ENCODE measurements at regions not wholly inside any gene's neighbourhood (a gene's known extent, or its start where the extent isn't known, plus 50 kb on each side); places are given as distances from the start of the nearest gene placed in this dataset.

DNA sequence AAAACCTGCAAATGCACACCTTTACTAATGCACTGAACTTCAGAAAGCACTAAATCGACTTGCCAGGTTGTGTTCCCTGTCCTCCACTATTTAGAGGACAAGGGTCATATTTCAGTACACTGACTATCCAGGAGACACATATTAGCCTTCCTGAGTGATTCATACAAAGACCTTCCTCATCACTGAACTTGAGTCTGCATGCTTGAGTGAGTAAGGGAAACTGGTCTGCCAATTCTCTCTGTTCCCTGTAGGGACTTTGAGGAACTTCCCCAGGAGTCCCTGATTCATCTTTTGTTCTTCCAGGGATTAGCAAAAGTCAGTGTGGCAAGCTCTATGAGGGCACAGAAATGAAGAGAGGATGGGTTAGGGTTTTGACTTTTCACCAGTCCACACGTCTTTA, 565.9 kb downstream of the PDCD6IP start:
- DNase-seq (ENCODE audit: low spot score) = no peak

DNA sequence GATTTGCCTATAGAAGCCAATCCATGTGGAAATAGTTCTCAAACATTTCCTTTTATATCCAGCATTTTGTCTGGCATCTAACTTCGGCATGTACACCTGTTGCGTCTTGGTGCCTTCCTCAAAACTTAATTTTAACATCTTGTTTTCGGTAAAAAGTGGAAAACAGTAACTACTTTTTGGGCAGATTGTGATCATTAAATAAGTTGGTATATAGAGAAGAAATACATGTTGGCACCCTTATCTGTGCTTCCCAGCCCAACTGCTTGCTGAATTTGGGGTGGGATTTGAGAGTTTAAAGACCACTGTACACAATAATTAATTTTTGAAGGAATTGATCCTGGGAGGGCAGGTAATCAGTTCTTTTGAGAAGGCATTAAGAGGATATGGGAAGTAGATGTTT, 566.8 kb downstream of the PDCD6IP start:
- DNase-seq (ENCODE audit: low spot score) = no peak

DNA sequence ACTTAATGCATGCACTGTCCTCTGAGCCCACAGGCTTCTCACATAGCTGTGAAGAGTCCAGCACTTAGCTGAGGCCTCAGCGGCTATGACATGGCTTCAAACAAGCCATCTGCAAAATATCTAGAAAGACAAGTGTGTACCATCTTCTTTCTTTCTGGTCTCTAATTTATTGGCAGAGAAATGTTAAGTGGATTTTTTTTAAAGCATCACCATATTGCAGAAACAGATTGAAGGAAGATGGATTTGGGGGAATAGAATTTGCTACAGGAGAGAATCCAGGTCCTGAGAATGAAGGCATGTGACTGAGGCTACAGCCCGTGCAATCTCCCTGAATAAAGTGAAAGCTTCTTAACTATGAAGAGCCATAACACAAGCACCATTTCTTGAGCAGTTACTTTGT, 567.3 kb downstream of the PDCD6IP start:
- no peak for DNase-seq (ENCODE audit: low spot score)

DNA sequence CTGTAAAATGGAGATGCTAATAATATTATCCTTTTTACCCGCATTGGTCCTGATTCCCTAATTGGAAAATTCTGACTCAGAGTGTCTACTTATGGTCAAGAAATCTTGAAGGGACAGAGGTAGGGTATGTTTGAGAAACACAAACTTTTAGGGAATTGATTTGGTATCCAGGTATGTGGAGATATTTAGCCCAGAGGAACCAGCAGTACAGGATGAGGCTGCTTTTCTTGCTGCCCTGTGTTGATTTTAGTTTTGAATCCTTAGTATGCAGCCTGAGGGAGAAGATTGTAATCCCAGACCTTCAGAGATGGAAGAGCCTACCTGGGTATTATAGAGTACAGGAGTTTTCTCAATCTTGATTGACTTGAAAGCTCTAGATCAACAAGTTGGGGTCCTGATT, 569.1 kb downstream of the PDCD6IP start:
- DNase-seq (ENCODE audit: low spot score) = no peak

DNA sequence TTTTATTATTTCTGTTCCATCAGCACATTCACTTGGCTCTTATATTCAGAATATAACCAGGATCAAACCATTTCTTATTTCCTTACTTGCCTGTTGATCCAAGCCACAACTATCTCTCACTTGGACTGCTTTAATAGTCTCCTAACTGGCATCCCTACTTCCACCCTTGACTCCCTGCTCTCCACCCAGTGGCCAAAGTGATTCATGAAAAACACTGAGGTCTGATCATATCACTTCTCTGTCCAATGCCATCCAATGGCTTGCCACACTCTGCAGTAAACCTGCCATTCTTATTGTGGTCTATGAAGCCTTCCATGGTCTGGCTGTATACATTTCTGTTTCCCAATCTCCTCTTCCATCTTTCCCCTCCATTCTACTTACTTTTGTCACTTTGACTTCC, 576.1 kb downstream of the PDCD6IP start:
- no peak for DNase-seq (ENCODE audit: low spot score)

DNA sequence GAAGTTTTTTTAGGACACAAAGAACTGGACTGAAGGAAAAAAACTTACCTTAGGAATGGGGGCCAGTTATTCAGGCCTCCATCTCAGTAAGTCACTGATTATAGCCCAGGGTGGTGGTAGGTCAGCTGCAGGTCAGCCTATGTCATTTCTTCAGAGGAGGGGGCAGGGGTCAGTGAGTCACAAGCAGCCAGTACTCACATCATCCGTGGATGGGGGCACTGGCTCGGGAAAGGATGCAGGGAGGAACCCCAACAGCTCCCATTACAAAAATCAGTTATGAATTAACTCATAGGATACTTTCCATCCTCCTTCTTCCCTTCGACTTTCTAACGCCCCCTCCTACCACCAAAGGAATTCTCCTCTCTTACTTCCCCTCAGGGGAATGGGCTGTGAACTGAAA, 578.3 kb downstream of the PDCD6IP start:
- DNase-seq (ENCODE audit: low spot score) = no peak

DNA sequence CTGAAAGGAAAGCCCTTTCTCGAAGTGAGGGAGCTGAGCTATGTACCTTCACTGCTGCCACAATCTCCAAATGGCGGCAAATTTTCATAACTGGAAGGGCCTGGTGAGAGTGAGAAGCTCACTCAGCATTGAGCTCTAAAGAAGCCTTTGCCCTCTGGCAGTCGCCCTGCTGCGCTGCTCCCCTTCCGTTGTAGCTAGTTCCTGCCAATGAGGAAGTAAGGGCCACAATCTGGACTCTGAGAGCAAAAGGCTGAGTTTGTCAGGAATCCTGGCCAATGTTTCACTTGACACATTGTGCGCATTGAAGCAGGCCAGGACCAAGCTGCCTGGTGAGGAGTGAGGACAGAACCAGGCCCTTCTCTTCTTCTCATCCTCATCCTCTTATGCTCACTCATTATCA, 579.5 kb downstream of the PDCD6IP start:
- no peak for DNase-seq (ENCODE audit: low spot score)

DNA sequence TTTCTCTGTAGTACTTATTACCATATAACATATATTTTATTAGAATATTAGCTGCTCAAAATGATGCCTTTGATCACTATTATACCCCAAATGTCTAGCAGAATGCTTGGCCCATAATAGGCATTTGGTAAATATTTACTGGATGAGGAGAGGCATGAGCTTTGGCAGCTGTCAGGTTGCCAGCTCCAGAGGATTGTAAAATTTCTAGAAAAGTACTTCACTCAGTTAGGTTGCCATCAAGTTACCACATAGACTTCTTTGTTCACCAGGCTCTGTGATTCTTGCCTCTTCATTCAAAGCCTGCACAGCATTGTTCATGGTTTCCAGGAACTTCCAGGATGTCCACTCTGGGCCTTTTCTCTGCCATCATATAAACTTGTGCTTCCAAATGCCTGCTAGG, 582.8 kb downstream of the PDCD6IP start:
- no peak for DNase-seq (ENCODE audit: low spot score)

DNA sequence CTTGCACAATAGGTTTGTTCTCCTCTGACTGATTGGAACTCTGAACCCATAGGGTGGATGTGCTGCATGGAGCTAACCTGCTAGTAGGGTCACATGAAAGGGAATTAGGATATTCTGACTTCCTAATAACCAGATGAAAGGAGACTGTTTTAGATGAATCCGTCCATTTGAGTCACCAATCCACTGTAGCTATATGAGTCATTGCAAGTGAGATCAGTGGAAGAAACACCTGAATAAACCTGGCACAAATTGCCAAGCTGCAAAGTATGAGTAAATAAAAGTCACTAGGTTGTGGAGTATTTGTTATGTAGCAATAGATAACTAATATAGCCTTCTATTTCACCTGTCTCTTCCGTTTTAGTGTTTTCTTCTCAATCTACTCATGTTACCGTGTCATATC, 584.4 kb downstream of the PDCD6IP start:
- no peak for DNase-seq (ENCODE audit: low spot score)

DNA sequence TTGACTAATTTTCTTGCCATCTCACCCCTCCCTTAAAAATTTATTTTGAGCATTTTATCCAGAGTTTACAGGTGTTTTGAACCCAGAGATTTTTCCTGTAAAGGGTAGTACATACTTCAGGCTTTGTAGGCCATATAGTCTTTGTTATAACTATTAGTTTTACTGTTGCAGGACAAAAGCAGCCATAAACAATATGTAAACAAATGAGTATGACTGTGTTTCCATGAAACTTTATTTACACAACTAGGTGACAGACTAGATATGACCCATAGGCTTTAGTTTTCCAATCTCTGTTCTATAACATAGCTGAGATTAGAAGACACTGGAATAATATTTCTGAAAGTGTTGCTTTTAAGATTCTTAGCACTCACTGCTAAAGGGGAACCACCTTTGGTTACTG, 587.9 kb downstream of the PDCD6IP start:
- DNase-seq (ENCODE audit: low spot score) = no peak

DNA sequence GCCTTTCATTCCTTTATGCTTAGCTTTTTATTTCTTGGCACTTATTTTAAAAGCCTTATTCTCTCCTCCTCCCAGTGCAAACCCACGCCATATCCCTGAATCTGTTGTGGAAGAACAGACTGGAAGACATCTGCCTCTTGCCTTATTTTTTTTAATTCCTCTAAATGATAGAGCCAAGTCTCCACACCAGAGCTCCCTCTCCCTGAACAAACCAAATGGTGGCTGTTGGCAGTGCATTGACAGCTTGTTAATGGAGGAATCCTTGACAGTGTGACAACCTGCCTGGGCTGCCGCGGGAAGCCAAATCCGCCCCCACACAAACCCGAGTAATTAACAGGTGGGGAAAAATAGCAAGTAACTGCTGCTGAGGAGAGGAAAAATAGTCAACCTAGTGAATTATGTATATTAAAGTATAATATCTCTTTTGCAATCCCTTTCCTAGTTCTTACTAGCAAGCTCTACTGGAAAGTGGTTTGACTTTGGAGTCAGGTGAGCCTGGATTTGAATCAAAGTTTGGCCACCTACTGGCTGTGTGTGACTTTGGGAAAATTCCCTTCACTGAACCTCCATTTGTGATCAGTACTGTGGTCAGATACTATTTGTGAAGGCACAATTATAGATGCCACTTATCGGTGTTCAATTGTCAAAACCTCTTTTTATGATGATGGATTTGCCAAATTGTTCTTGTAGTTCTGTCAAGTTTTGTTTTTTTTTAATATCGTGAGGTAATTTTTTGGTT, 589.6 kb downstream of the PDCD6IP start:
- no peak for DNase-seq (ENCODE audit: low spot score)

DNA sequence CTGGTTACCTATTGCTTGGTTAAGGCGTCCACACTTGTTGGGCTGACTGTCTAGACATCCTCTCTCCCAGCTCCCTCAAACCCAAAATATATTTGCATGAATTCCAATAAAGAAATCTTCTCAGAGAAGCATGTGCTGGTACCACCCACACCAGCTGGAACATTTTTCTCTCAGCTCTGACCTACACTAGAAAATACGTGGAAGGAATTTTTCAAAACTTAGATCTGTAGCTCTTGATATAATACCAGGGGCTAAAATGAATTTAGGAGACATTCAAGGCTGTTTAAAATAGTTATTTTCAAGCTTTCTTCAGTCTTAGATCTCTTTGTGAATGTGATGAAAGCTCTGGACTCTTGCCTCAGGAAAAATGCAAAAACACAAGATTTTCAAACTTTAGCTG, 590.4 kb downstream of the PDCD6IP start:
- no peak for DNase-seq (ENCODE audit: low spot score)

DNA sequence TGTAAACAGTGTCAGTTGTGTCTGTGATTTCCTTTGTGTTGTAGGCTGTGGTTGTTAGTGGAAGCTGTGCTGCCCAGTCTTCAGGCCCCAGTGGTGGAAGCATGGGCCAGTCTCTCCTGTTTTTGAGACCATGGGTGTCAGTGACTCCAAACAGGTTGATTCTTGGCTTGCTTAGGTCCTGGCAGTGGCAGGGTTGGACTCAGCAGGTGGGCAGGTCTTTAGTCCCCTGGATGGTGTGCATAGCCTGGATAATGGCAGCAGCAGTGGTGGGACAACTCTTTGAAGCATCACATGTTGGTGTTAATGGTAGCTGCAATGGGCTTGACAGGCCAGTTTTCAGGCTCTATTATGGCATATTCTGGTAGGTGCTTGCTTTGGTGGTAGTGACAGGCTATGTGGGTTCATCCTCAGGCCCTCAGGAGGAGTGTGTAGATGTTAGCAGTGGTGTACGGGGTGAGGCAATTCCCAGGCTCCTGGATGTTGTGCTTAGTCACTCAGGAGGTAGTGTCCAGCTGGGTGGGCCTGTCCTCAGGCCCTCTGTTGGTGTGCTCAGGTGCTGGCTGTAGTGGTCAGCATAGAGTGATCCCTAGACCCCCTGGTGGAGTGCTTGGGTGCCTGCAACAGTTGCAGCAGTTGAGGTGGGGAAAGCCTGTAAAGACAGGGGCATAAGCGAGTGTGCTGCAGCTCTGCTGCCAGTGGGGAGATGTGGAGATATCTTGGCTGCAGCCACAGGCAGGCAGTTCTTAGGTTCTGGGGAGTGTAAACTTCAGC, 596.7 kb downstream of the PDCD6IP start:
- DNase-seq (ENCODE audit: low spot score) = no peak

DNA sequence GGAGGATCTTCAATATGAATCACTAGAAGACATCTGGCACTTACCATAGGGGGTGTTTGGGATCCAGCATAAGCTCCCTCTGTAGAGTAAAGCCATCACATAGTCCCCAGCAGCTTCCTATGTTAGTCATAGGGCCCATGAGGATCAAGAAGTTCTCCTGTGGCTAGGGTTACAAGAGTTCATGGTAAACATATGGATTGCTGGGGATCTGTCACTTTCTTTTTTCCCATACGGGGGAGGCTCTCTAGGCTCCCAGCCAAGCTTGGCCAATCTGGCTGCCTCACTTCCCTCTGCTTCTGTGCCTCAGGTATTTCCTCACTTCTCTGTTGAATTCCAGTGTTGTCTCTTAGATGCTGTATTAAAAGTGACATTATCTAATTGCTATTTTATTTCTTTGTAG, 597.9 kb downstream of the PDCD6IP start:
- DNase-seq (ENCODE audit: low spot score) = no peak

DNA sequence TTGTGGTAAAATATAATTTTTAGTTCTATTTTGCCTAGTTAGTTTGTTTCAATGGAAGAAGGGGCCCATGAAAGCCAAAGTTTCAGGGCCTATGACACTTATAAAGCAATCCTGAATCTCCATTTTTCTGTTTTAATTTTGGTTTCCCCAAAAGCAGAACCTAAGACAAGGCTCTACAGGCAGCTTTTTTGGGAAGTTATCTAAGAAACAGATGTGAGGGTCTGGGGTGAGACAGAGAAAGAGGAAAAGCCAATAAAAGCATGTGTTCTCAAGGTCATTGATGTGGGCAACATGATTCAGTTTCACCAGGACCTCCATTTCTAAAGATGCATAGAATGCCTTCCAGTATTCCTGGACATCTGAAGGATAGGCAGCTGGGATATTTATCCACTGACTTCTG, 598.5 kb downstream of the PDCD6IP start:
- DNase-seq (ENCODE audit: low spot score) = no peak

DNA sequence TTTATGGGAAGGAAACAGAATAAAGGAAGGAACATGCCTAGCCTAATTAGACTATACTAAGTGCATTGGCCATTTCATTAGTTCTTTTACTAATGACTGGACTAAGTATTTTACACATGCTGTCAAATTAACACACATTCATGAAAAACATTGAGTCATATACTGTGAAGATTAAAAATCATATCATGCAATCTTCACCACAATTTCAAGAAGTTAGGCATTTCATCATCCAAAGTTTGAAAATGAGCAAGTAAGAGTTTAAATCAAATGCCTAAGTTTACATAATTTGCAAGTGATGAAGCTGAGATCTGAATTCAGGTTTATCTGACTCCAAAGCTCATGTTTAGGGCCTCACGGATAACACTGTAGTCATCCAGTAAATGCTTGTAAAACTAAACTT, 601.0 kb downstream of the PDCD6IP start:
- DNase-seq (ENCODE audit: low spot score) = no peak

DNA sequence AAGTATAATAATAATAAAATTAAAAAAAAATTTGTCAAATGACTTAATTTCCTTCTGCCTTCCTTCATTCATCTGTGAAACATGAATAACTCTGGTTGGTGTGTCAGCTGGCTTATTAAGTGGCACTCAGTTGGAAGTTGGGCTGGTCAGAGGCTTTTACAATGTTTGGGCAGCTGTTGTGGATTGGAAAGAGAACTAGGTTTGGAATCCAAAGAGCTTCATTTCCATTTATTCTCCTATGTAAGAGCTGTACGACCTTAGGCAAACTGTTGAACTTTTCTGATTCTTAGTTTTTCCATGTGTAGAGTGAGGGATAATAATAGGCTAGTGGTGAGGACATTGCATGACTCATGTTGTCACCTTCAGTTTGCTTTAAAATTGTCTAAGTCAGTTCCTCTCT, 606.7 kb downstream of the PDCD6IP start:
- no peak for DNase-seq (ENCODE audit: low spot score)

DNA sequence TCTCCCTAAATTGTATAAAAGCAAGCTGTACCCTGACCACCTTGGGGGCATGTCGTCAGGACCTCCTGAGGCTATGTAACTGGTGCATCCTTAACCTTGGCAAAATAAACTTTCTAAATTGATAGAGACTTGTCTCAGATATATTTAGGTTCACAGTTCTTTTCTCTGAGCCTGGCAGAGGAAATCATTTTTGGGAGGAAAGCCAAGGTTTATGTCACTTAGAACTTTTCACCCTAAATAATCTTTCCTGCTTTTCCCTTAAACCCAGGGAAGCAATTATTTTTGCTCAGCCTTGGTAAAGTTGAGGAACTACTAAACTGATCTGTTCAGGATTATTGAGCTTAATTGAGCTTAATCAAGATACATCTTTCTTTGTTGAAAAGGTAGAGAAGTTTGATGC, 608.9 kb downstream of the PDCD6IP start:
- DNase-seq (ENCODE audit: low spot score) = no peak

DNA sequence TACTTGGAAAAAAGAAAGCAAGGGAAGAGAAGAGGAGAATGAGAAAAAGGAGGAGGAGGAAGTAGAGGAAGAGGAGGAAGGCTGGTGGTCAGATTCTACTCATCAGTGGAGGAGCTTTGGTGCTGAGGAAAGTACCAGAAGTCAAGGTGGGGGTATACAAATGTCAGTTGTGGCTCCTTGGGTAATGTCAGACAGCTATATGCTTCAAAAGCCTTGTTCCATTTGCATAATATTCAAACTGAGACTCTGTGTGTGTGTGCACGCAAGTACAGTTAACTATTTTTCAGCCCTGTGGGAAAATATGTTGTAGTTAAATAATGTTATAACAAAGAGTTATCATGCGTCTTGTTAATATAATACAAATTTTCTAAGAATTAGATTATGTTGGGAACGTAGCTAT, 609.7 kb downstream of the PDCD6IP start:
- DNase-seq (ENCODE audit: low spot score) = no peak

DNA sequence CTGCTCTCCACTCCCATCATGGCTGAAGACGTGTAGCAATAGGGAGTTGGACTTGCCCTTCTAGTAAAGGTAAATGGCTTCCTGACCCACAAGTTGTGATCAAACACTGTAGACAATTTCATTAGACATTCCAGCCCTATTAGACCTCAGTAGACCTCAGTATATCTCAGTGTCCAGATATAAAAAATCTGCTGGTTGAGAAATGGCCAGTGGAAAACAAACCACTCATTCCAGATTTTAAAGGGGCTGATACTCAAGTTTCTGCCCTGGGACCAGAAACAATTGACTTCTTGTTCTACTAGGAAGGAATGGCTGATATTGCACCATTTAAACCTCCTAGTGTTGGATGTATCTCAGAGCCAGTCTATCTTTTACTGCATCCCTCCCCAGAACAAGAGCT, 613.2 kb downstream of the PDCD6IP start:
- DNase-seq (ENCODE audit: low spot score) = no peak

DNA sequence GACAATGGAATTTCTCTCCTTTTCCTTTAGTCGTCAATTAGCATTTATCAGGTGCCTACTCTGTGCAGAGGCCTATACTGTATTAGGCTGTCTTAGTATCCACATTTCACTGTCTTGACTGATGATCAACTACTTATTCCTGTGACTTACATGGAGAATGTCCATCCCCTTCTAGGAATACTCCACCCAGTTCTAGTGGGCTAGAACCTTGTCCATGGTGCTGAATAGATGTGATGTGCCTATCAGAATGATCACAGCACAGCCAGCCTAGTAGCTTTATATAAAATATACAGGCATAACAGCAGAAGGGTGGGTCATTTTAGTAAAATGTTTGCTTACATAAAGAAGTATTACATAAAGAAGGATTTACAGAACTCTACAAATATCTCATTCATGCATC, 621.4 kb downstream of the PDCD6IP start:
- DNase-seq (ENCODE audit: low spot score) = no peak

DNA sequence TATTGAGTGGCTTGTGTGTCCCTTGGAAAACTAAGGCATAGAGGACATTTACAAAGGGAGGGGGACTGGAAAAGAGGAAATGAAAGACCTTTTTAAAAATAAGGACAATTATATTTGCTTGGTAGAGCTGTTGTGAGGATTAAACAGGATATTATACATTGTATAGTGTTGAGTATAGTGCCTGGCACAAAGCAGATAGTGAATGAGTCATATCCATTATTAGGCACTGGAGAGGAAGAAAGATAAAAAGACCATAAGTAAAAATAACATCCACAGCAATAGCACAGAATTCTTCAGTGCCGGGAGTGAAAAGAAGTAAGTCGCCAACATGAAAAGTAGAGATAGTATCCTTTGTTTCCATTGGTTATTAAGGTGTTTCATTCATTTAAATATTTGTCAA, 623.3 kb downstream of the PDCD6IP start:
- no peak for DNase-seq (ENCODE audit: low spot score)

DNA sequence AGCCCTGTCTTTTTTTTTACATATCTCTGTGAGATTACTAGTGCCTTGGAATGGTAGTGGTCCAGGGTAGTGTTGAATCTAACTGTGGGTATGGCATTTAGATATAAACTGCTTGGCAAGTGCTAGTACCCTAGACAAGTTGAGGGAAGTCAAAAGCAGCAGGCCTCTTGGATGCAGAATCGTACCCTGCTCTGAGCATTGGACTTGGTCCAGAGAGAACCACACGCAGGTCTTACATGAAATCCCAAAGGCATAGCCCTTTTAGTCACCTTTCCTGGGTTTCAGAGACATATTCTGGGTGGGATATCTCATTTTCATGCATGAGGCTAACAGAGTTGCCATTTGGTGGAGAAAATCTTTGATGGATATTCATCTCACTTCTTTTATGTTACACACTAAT, 641.4 kb downstream of the PDCD6IP start:
- no peak for DNase-seq (ENCODE audit: low spot score)

Data from mesenteric fat pad (tissue), 1 donor.